AG04450 (cell line): ENCODE measurements at regions not wholly inside any gene's neighbourhood (a gene's known extent, or its start where the extent isn't known, plus 50 kb on each side); places are given as distances from the start of the nearest gene placed in this dataset.

Experiments
- CTCF ChIA-PET: fragments of 300-600, 350-600 bp; formaldehyde crosslinking; extraction: SDS; loops from one replicate; lab custom pipeline; 2022; ENCODE audit warnings: antibody characterized with exemption, inconsistent platforms; lab: Charles Lee
- POLR2A ChIA-PET: fragments of 350-600 bp; formaldehyde crosslinking; extraction: SDS; loops from one replicate; lab custom pipeline; 2021; ENCODE audit warnings: antibody characterized with exemption, inconsistent platforms; lab: Yijun Ruan, JAX
- DNase-seq: peaks from one replicate; pipeline ENCODE4 v3.0.0-alpha.2; 2011; ENCODE audit warnings: low read depth, low spot score
- H3K27ac ChIP-seq: one replicate; pipeline ENCODE4 v1.5.1; 2012; ENCODE audit warnings: low read depth, low read length, control low read depth
- H3K27me3 ChIP-seq: one replicate; pipeline ENCODE4 v1.6.0; 2012; ENCODE audit warnings: low read length; ENCODE audit not compliant: control insufficient read depth, insufficient read depth
- H3K4me3 ChIP-seq: 2 replicates; pipeline ENCODE4 v1.5.1; 2011; ENCODE audit warnings: mild to moderate bottlenecking, low read depth, low read length, control low read depth
- H3K9me3 ChIP-seq: 2 replicates; pipeline ENCODE4 v1.5.1; 2012; ENCODE audit warnings: low read length; ENCODE audit not compliant: control insufficient read depth, insufficient read depth
- CTCF ChIP-seq: IDR thresholded peaks from 2 replicates; pipeline ENCODE4 v1.5.1; 2011; ENCODE audit warnings: low read depth, low read length, control low read depth, inconsistent platforms

- no peak for TF ChIP-seq CTCF
- ChIA-PET CTCF (no interaction called here), POLR2A (no interaction called here)
- DNase-seq: no peak
- H3K27me3 ChIP-seq: no peaks in the 10 kb centered on the region
- H3K4me3 ChIP-seq: no peak overlapping the region
- no peaks in the 10 kb centered on the region for H3K9me3 ChIP-seq
- H3K27ac ChIP-seq: no peak overlapping the region
Observed at GRCh38 chr11:114924042-114924441, 245.7 kb downstream of the NXPE2 start.

- Histone ChIP-seq H3K9me3 (peaks cover 6% of the 10 kb centered on the region; the same call in 1 of the 2 replicates), H3K27ac (no peak overlapping the region), H3K4me3 (no peak overlapping the region), H3K27me3 (no peaks in the 10 kb centered on the region)
- TF ChIP-seq CTCF: no peak
- DNase-seq: no peak
- CTCF ChIA-PET: no interaction called here
- POLR2A ChIA-PET: no interaction called here
Observed at GRCh38 chr11:114925591-114925990, 247.3 kb downstream of the NXPE2 start.

- Histone ChIP-seq H3K27ac (no peak overlapping the region), H3K27me3 (no peaks in the 10 kb centered on the region), H3K4me3 (no peak overlapping the region), H3K9me3 (peaks cover 6% of the 10 kb centered on the region; the same call in 1 of the 2 replicates)
- ChIA-PET CTCF (no interaction called here), POLR2A (no interaction called here)
- TF ChIP-seq CTCF: no peak
- no peak for DNase-seq
Observed at GRCh38 chr11:114928260-114928870, 250.0 kb downstream of the NXPE2 start.

GRCh38 chr11:114929351-114930000 lies 251.1 kb downstream of the NXPE2 start:
- CTCF ChIA-PET: no interaction called here
- no peak for DNase-seq
- Histone ChIP-seq H3K27ac (no peak overlapping the region), H3K4me3 (no peak overlapping the region), H3K9me3 (peaks cover 6% of the 10 kb centered on the region; the same call in 1 of the 2 replicates), H3K27me3 (no peaks in the 10 kb centered on the region)
- no peak for TF ChIP-seq CTCF
- POLR2A ChIA-PET: no interaction called here

GRCh38 chr11:114938799-114939198 lies 260.5 kb downstream of the NXPE2 start:
- DNase-seq: no peak
- no peaks in the 10 kb centered on the region for H3K27me3 ChIP-seq
- no peak for TF ChIP-seq CTCF
- H3K27ac ChIP-seq: no peak overlapping the region
- ChIA-PET CTCF (no interaction called here), POLR2A (no interaction called here)
- peaks cover 6% of the 10 kb centered on the region for H3K9me3 ChIP-seq
- no peak overlapping the region for H3K4me3 ChIP-seq
